GM23338 (cell line): ENCODE measurements at regions not wholly inside any gene's neighbourhood (a gene's known extent, or its start where the extent isn't known, plus 50 kb on each side); places are given as distances from the start of the nearest gene placed in this dataset.
"Not testable (repeated sequence)": the region's sequence is repeated elsewhere in the genome, so short reads cannot be mapped to it uniquely, and the experiment has no call there.

Source experiments
- ATAC-seq: fragments of 200-7000 bp; cut with Tn5 transposase; 3 replicates; pipeline ENCODE4 v1.9.1; 2020
- DNase-seq: peaks from one replicate; pipeline ENCODE4 v3.0.0-alpha.2; 2015; ENCODE audit warnings: low spot score
- H2AFZ ChIP-seq: fragments of 200-600 bp; sonication (generic); 2 replicates; pipeline ENCODE4 v1.8.0; 2016; ENCODE audit warnings: antibody characterized with exemption, mild to moderate bottlenecking, moderate library complexity
- H3F3A ChIP-seq: fragments of 200-600 bp; sonication (generic); replicated peaks from 2 replicates; pipeline ENCODE4 v1.8.0; 2017; ENCODE audit warnings: antibody characterized with exemption, mixed run types, low read depth
- H3K27ac ChIP-seq: fragments of 200-600 bp; sonication (generic); 2 replicates; pipeline ENCODE4 v1.6.1; 2016; ENCODE audit warnings: low read depth
- H3K27me3 ChIP-seq: fragments of 200-600 bp; sonication (generic); 2 replicates; pipeline ENCODE4 v1.8.0; 2016; ENCODE audit warnings: mild to moderate bottlenecking, mixed run types, moderate library complexity; ENCODE audit not compliant: insufficient read depth
- H3K36me3 ChIP-seq: fragments of 200-600 bp; sonication (generic); 2 replicates; pipeline ENCODE4 v1.8.0; 2016; ENCODE audit warnings: mild to moderate bottlenecking; ENCODE audit not compliant: insufficient read depth
- H3K4me1 ChIP-seq: fragments of 200-600 bp; sonication (generic); 2 replicates; pipeline ENCODE4 v1.8.0; 2016; ENCODE audit warnings: mild to moderate bottlenecking, moderate library complexity; ENCODE audit not compliant: insufficient read depth
- H3K4me2 ChIP-seq: fragments of 200-600 bp; sonication (generic); 2 replicates; pipeline ENCODE4 v1.7.1; 2017; ENCODE audit warnings: mixed run types
- H3K4me3 ChIP-seq: fragments of 200-600 bp; sonication (generic); 2 replicates; pipeline ENCODE4 v1.6.1; 2016; ENCODE audit warnings: mixed run types
- H3K79me2 ChIP-seq: fragments of 200-600 bp; sonication (generic); replicated peaks from 2 replicates; pipeline ENCODE4 v1.8.0; 2017; ENCODE audit warnings: mild to moderate bottlenecking; ENCODE audit not compliant: insufficient read depth
- H3K9me2 ChIP-seq: fragments of 200-600 bp; sonication (generic); 2 replicates; pipeline ENCODE4 v1.8.0; 2017; ENCODE audit not compliant: insufficient read depth
- H4K20me1 ChIP-seq: fragments of 200-600 bp; sonication (generic); replicated peaks from 2 replicates; pipeline ENCODE4 v1.8.0; 2017; ENCODE audit warnings: mild to moderate bottlenecking; ENCODE audit not compliant: insufficient read depth
- H3K27ac Mint-ChIP-seq: 2 replicates; pipeline ENCODE4 v1.8.0; 2020; ENCODE audit warnings: inconsistent platforms, mild to moderate bottlenecking, moderate library complexity, mixed read lengths
- H3K27me3 Mint-ChIP-seq: 3 replicates; pipeline ENCODE4 v1.8.0; 2022; ENCODE audit warnings: low read depth, mild to moderate bottlenecking, moderate library complexity, mixed read lengths, inconsistent platforms; ENCODE audit not compliant: insufficient read depth, poor library complexity
- H3K36me3 Mint-ChIP-seq: 3 replicates; pipeline ENCODE4 v1.8.0; 2021; ENCODE audit warnings: low read depth, mild to moderate bottlenecking, inconsistent platforms, moderate library complexity, mixed read lengths
- H3K4me1 Mint-ChIP-seq: 3 replicates; pipeline ENCODE4 v1.8.0; 2020; ENCODE audit warnings: mild to moderate bottlenecking, inconsistent platforms, mixed read lengths
- H3K4me3 Mint-ChIP-seq: 3 replicates; pipeline ENCODE4 v1.8.0; 2021; ENCODE audit warnings: moderate library complexity, mild to moderate bottlenecking, inconsistent platforms, mixed read lengths
- H3K9me3 Mint-ChIP-seq: 3 replicates; pipeline ENCODE4 v1.8.0; 2020; ENCODE audit warnings: moderate library complexity, mild to moderate bottlenecking, inconsistent platforms, mixed read lengths
- CREB1 ChIP-seq: fragments of 250-450 bp; sonication (Bioruptor Pico); IDR thresholded peaks from 2 replicates; pipeline ENCODE4 v1.5.0; 2020; ENCODE audit warnings: low read depth, mild to moderate bottlenecking, moderate library complexity
- ETS1 ChIP-seq: IDR thresholded peaks from 2 replicates; pipeline ENCODE4 v1.6.1; 2016; ENCODE audit warnings: antibody characterized with exemption
- JUNB ChIP-seq: IDR thresholded peaks from one replicate; pipeline ENCODE4 v1.6.1; 2016; ENCODE audit warnings: antibody characterized with exemption; ENCODE audit not compliant: unreplicated experiment
- POLR2AphosphoS5 ChIP-seq: IDR thresholded peaks from 2 replicates; pipeline ENCODE4 v1.6.1; 2016; ENCODE audit warnings: antibody characterized with exemption, low read depth
- STAT1 ChIP-seq: IDR thresholded peaks from one replicate; pipeline ENCODE4 v1.6.1; 2016; ENCODE audit warnings: antibody characterized with exemption; ENCODE audit not compliant: unreplicated experiment
- ZNF114 ChIP-seq: fragments of 250-450 bp; sonication (Bioruptor Pico); IDR thresholded peaks from 2 replicates; pipeline ENCODE4 v1.5.0; 2020; ENCODE audit warnings: mild to moderate bottlenecking, moderate library complexity
- ZNF331 ChIP-seq: fragments of 250-450 bp; sonication (Bioruptor Pico); IDR thresholded peaks from 2 replicates; pipeline ENCODE4 v1.5.0; 2020; ENCODE audit warnings: low read depth, mild to moderate bottlenecking, moderate library complexity
- ZNF462 ChIP-seq: fragments of 250-450 bp; sonication (Bioruptor Pico); IDR thresholded peaks from 2 replicates; pipeline ENCODE4 v1.5.0; 2020; ENCODE audit warnings: mild to moderate bottlenecking, moderate library complexity

- Mint-ChIP-seq H3K27ac (no peak overlapping the region), H3K27me3 (no peaks in the 10 kb centered on the region), H3K36me3 (peaks cover 14% of the 10 kb centered on the region; the same call in 2 of the 3 replicates), H3K9me3 (no peaks in the 10 kb centered on the region), H3K4me3 (no peak overlapping the region), H3K4me1 (peaks cover 3% of the 10 kb centered on the region)
- Histone ChIP-seq H2AFZ (no peak overlapping the region), H3K4me2 (no peak overlapping the region), H3F3A (no peaks in the 10 kb centered on the region), H3K9me2 (no peaks in the 10 kb centered on the region), H3K79me2 (peaks cover 89% of the 10 kb centered on the region), H3K36me3 (peaks cover 8% of the 10 kb centered on the region), H3K27ac (no peak overlapping the region), H4K20me1 (peaks cover 4% of the 10 kb centered on the region; the same call in 1 of the 2 replicates), H3K4me3 (no peak overlapping the region), H3K4me1 (no peaks in the 10 kb centered on the region), H3K27me3 (no peaks in the 10 kb centered on the region)
- DNase-seq = no peak
- TF ChIP-seq STAT1 = no peak
- TF ChIP-seq ZNF114 (CRISPR knock-in tag) = no peak
- TF ChIP-seq POLR2AphosphoS5 = no peak
- no peak for TF ChIP-seq JUNB
- no peak for TF ChIP-seq CREB1 (CRISPR knock-in tag)
- TF ChIP-seq ZNF331 (CRISPR knock-in tag) = no peak
- no peak for TF ChIP-seq ZNF462 (CRISPR knock-in tag)
- TF ChIP-seq ETS1 = no peak
- no peak for ATAC-seq
Observed at GRCh38 chr7:24637706-24638105, 64.5 kb downstream of the PALS2 start.

GRCh38 chr7:24644567-24644966, 71.3 kb downstream of the PALS2 start:
- not testable (repeated sequence) for H3K4me1 ChIP-seq, H3K9me3 Mint-ChIP-seq, H3K27me3 ChIP-seq, ATAC-seq, H2AFZ ChIP-seq, H3K36me3 ChIP-seq, DNase-seq, H4K20me1 ChIP-seq, H3F3A ChIP-seq, H3K27ac ChIP-seq, H3K4me3 ChIP-seq, H3K4me3 Mint-ChIP-seq, H3K27me3 Mint-ChIP-seq, H3K4me2 ChIP-seq, H3K27ac Mint-ChIP-seq, H3K9me2 ChIP-seq
- H3K4me1 Mint-ChIP-seq = peaks cover 13% of the 10 kb centered on the region; the same call in 2 of the 3 replicates
- H3K36me3 Mint-ChIP-seq = peaks cover 49% of the 10 kb centered on the region
- H3K79me2 ChIP-seq = peaks cover 81% of the 10 kb centered on the region
